HL-60 (cell line): ENCODE measurements at regions not wholly inside any gene's neighbourhood (a gene's known extent, or its start where the extent isn't known, plus 50 kb on each side); places are given as distances from the start of the nearest gene placed in this dataset.

Source experiments
- DNase-seq, 2 experiments: peaks; one replicate each; pipeline ENCODE4 v3.0.0-alpha.2; 2010 to 2020; ENCODE audit warnings: low read depth in 1 of 2, low spot score in 1 of 2
- H3K27ac ChIP-seq: fragments of 250-450 bp; sonication (Bioruptor Pico); replicated peaks from 2 replicates; pipeline ENCODE4 v1.5.1; 2020; ENCODE audit warnings: mild to moderate bottlenecking, moderate library complexity
- H3K27me3 ChIP-seq: fragments of 250-450 bp; sonication (Bioruptor Pico); 2 replicates; pipeline ENCODE4 v1.5.1; 2021; ENCODE audit warnings: mild to moderate bottlenecking, moderate library complexity; ENCODE audit not compliant: insufficient read depth, poor library complexity, severe bottlenecking
- H3K4me3 ChIP-seq: replicated peaks from 2 replicates; pipeline ENCODE4 v1.5.1; 2011; ENCODE audit warnings: mild to moderate bottlenecking, control low read depth, low read length; ENCODE audit not compliant: insufficient read depth
- GABPA ChIP-seq: IDR thresholded peaks from 2 replicates; pipeline ENCODE4 v1.6.1; 2012; ENCODE audit warnings: low read depth
- POLR2AphosphoS5 ChIP-seq: IDR thresholded peaks from 2 replicates; pipeline ENCODE4 v1.6.1; 2012; ENCODE audit warnings: low read depth
- SPI1 ChIP-seq: IDR thresholded peaks from 2 replicates; pipeline ENCODE4 v1.6.1; 2012; ENCODE audit warnings: low read depth, mild to moderate bottlenecking, borderline replicate concordance
- TF ChIP-seq, protein P1 (sequence below): IDR thresholded peaks from 2 replicates; pipeline ENCODE4 v1.6.1; 2012; ENCODE audit warnings: low read depth; ENCODE audit not compliant: insufficient replicate concordance
- TF ChIP-seq, protein P2 (sequence below): IDR thresholded peaks from one replicate; pipeline ENCODE4 v1.5.1; 2011; ENCODE audit warnings: low read length, control low read depth, inconsistent platforms; ENCODE audit not compliant: insufficient read depth

DNA sequence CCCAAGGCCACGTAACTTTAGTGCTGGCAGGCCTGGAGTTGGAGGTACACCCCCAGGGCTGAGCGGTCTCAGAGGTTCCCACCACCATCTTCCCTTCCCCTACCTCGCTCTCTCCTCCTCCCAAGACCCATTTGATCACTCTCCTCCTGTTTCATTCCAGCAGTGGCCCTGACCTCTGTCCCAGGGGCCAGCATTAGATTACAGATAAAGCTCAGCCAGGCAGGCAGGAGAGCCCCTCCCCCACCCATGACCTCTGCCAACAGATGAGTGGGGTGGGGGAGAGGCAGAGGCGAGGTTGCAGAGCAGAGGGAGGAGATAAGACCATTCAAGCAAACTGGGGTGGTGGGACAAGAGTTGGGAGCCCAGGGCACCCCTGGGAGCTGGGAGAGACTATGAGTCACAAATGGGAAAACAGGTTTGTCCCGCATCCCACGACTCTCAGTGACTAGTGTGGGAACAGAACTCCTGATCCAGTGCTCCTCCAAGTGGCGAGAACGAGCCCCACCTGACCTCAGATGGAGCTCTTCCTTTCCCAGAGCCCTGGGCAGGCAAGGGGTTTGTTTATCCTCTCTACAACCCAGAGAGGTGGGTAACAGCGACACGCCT is 367.9 kb downstream of the MN1 start:
- Histone ChIP-seq H3K27ac (no peak overlapping the region), H3K27me3 (no peaks in the 10 kb centered on the region), H3K4me3 (no peak overlapping the region)
- TF ChIP-seq POLR2AphosphoS5 = no peak
- TF ChIP-seq GABPA = no peak
- TF ChIP-seq, protein P1, sequence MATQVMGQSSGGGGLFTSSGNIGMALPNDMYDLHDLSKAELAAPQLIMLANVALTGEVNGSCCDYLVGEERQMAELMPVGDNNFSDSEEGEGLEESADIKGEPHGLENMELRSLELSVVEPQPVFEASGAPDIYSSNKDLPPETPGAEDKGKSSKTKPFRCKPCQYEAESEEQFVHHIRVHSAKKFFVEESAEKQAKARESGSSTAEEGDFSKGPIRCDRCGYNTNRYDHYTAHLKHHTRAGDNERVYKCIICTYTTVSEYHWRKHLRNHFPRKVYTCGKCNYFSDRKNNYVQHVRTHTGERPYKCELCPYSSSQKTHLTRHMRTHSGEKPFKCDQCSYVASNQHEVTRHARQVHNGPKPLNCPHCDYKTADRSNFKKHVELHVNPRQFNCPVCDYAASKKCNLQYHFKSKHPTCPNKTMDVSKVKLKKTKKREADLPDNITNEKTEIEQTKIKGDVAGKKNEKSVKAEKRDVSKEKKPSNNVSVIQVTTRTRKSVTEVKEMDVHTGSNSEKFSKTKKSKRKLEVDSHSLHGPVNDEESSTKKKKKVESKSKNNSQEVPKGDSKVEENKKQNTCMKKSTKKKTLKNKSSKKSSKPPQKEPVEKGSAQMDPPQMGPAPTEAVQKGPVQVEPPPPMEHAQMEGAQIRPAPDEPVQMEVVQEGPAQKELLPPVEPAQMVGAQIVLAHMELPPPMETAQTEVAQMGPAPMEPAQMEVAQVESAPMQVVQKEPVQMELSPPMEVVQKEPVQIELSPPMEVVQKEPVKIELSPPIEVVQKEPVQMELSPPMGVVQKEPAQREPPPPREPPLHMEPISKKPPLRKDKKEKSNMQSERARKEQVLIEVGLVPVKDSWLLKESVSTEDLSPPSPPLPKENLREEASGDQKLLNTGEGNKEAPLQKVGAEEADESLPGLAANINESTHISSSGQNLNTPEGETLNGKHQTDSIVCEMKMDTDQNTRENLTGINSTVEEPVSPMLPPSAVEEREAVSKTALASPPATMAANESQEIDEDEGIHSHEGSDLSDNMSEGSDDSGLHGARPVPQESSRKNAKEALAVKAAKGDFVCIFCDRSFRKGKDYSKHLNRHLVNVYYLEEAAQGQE = no peak
- TF ChIP-seq, protein P2, sequence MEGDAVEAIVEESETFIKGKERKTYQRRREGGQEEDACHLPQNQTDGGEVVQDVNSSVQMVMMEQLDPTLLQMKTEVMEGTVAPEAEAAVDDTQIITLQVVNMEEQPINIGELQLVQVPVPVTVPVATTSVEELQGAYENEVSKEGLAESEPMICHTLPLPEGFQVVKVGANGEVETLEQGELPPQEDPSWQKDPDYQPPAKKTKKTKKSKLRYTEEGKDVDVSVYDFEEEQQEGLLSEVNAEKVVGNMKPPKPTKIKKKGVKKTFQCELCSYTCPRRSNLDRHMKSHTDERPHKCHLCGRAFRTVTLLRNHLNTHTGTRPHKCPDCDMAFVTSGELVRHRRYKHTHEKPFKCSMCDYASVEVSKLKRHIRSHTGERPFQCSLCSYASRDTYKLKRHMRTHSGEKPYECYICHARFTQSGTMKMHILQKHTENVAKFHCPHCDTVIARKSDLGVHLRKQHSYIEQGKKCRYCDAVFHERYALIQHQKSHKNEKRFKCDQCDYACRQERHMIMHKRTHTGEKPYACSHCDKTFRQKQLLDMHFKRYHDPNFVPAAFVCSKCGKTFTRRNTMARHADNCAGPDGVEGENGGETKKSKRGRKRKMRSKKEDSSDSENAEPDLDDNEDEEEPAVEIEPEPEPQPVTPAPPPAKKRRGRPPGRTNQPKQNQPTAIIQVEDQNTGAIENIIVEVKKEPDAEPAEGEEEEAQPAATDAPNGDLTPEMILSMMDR = no peak
- TF ChIP-seq SPI1 = no peak
- no peak for DNase-seq

DNA sequence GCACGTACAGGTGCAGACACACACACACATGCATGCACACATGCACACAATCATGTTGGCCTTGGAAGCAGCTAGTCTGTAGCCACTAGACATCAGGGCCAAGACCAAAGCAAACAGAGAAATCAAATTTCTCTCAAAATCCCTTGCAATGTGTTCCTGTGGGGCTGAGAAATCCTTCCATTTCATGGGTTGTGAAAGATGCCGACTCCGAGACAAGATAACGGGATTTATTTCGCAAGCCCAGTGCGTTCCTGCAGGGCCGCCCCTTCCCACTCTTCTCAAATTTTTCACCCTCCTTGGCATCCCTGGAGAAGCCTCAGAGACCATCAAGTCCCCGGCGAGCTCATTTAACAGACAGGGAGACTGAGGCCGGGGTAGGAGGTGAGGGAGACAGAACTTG is 366.7 kb downstream of the MN1 start:
- no peak overlapping the region for H3K27ac ChIP-seq
- TF ChIP-seq GABPA (no peak), SPI1 (no peak), POLR2AphosphoS5 (no peak)
- TF ChIP-seq, protein P1 = no peak
- TF ChIP-seq, protein P2 = no peak
- H3K4me3 ChIP-seq = no peak overlapping the region
- no peaks in the 10 kb centered on the region for H3K27me3 ChIP-seq
- no peak for DNase-seq

DNA sequence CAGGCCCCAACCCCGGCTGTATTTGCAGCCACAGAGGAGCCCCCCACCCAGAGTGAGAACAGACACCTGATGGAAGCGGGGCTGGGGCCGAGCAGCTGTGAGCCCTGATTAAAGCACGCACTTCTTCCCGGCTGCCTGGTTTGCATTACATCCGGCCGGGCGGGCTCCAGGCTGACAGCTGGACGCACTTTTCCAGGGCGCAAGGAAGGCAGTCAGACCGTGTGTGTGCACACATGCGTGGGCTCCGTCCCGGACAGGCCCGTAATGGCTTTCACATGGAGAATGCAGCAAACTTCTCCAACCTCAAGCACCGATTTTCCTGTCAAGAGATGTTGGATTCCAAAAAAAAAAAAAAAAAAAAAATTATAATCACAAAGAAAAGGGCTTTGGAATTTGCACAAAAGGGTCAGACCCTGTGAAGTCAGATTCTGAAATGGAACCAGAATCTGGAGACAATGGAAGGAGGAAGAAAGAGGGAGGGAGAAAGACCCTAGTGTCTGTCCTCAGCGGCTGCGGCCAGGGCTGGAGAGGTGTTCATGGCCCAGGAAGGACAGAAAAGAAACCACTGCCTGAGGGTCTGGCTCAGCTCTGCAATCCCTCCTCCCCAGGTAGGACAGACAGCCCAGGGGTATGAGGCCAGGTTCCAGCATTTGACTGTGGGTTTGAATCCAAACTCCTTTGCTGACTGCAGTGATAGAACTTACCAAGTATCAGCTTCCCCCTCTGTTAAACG is 365.5 kb downstream of the MN1 start:
- Histone ChIP-seq H3K4me3 (no peak overlapping the region), H3K27ac (no peak overlapping the region), H3K27me3 (no peaks in the 10 kb centered on the region)
- TF ChIP-seq SPI1 (no peak), GABPA (no peak), POLR2AphosphoS5 (no peak)
- TF ChIP-seq, protein P1 = no peak
- TF ChIP-seq, protein P2 = no peak
- DNase-seq = no peak
